ENCODE measurements at regions not wholly inside any gene's neighbourhood (a gene's known extent, or its start where the extent isn't known, plus 50 kb on each side); places are given as distances from the start of the nearest gene placed in this dataset.

DNA sequence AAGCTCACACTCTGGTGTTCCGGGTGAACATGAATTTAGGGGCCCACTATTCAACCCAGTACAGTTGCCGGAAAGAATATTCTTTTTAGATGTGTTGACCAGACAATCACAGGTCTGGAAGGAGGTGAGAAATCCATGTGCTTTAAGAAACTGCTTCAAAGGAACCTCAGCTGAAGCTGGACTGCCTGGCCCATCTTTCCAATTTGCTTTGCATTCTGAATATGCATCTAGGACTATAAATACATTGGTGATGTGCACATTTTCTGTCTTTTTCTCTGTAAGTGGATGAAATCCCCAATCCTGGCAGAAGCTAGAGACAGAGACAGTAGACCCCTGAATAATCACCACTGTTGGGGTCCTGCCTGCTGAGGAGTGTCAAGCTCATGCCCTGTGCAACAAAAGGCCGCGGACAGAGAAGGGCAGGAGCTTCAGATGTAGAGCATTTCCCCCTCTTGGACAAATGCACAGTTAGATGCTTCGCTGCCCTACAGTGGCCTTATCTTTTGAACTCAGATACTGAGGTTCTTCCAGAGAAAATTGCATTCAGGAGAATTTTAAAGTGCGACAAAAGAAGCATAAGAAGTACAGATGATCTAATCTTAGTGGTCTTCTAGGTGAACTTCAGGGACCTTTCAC, 368.3 kb downstream of the SFMBT2 start:
- Histone ChIP-seq H4K20me1 (replicated peaks; ENCODE audit: control insufficient read depth, extremely low read depth, insufficient read depth, low read length) (no peaks in the 10 kb centered on the region), H3K79me2 (ENCODE audit: control insufficient read depth, insufficient read depth, low read length) (no peaks in the 10 kb centered on the region), H3K9me3 (replicated peaks; ENCODE audit: control insufficient read depth, insufficient read depth, low read length) (no peaks in the 10 kb centered on the region), H2AFZ (ENCODE audit: low read depth, low read length) (no peak overlapping the region), H3K9ac (replicated peaks; ENCODE audit: extremely low read depth, insufficient read depth, low read length) (no peak overlapping the region), H3K9me1 (replicated peaks; ENCODE audit: control insufficient read depth, extremely low read depth, insufficient read depth, low read length) (no peaks in the 10 kb centered on the region), H3K27ac (ENCODE audit: insufficient read depth, low read depth, low read length) (no peak overlapping the region), H3K4me1 (ENCODE audit: control insufficient read depth, extremely low read depth, insufficient read depth, low read length) (no peaks in the 10 kb centered on the region), H3K4me2 (ENCODE audit: insufficient read depth, low read length) (no peak overlapping the region), H3K36me3 (ENCODE audit: control insufficient read depth in 2 of 2, extremely low read depth in 1 of 2, insufficient read depth in 2 of 2, low read length in 2 of 2) (no peaks in the 10 kb centered on the region), H3K27me3 (ENCODE audit: control insufficient read depth in 2 of 2, insufficient read depth in 2 of 2, low read length in 2 of 2) (no peaks in the 10 kb centered on the region), H3K4me3 (replicated peaks in 1 of 3; ENCODE audit: insufficient read depth in 1 of 3, low read depth in 1 of 3, low read length in 3 of 3) (no peak overlapping the region)
- dilution Hi-C loops (cut with MboI; ENCODE audit: extremely low pct_ligation_motif_present, low sequenced_read_pairs) = no loop called here
- intact Hi-C loops (cut with micrococcal nuclease) = no loop called here
- TF ChIP-seq GATA2 (IDR thresholded peaks at IDR 0.05; ENCODE audit: insufficient read depth, insufficient read length, low read depth, low read length) = no peak
- CTCF ChIA-PET = no interaction called here
- DNase-seq (ENCODE audit: low read depth, low spot score) (no peak), FAIRE-seq (no peak)
- POLR2A ChIA-PET = no interaction called here
- no TSS peak for BruUV-seq (replicated peaks)

DNA sequence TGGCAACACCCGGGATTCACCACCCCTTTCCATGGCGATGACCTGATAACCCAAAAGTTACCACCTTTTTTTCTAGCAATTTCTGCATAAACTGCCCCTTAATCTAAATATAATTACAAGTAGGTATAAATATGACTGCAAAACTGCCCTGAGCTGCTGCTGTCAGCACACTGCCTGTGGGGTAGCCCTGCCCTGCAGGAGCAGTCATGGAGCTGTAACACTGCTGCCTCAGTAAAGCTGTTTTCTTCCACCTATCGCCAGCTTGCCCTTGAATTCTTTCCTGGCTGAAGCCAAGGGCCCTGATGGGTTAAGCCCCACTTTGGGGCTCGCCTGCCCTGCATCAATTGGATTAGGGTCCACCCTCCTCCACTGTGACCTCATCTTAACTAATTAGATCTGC, 368.8 kb downstream of the SFMBT2 start:
- CTCF ChIA-PET = no interaction called here
- POLR2A ChIA-PET = no interaction called here
- H2AFZ ChIP-seq (ENCODE audit: low read depth, low read length) = no peak overlapping the region
- TF ChIP-seq EZH2 (IDR thresholded peaks at IDR 0.05; ENCODE audit: borderline replicate concordance, low read depth, low read length, severe bottlenecking) (no peak), MYC (IDR thresholded peaks at IDR 0.05; ENCODE audit: low read depth, low read length) (no peak), FOS (IDR thresholded peaks at IDR 0.05; ENCODE audit: borderline replicate concordance, insufficient read depth, low read length) (no peak), GATA2 (IDR thresholded peaks at IDR 0.05; ENCODE audit: insufficient read depth, insufficient read length, low read depth, low read length) (no peak), POLR2AphosphoS5 (IDR thresholded peaks at IDR 0.05; ENCODE audit: insufficient read depth, low read depth, low read length) (no peak), POLR2A (IDR thresholded peaks at IDR 0.05; ENCODE audit: low read depth, low read length) (no peak), JUN (IDR thresholded peaks at IDR 0.05; ENCODE audit: borderline replicate concordance, insufficient read depth, insufficient read length, low read depth) (no peak)
- TF ChIP-seq, protein P1, sequence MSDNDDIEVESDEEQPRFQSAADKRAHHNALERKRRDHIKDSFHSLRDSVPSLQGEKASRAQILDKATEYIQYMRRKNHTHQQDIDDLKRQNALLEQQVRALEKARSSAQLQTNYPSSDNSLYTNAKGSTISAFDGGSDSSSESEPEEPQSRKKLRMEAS (IDR thresholded peaks at IDR 0.05; ENCODE audit: insufficient read depth, insufficient read length) = no peak
- TF ChIP-seq, protein P2, sequence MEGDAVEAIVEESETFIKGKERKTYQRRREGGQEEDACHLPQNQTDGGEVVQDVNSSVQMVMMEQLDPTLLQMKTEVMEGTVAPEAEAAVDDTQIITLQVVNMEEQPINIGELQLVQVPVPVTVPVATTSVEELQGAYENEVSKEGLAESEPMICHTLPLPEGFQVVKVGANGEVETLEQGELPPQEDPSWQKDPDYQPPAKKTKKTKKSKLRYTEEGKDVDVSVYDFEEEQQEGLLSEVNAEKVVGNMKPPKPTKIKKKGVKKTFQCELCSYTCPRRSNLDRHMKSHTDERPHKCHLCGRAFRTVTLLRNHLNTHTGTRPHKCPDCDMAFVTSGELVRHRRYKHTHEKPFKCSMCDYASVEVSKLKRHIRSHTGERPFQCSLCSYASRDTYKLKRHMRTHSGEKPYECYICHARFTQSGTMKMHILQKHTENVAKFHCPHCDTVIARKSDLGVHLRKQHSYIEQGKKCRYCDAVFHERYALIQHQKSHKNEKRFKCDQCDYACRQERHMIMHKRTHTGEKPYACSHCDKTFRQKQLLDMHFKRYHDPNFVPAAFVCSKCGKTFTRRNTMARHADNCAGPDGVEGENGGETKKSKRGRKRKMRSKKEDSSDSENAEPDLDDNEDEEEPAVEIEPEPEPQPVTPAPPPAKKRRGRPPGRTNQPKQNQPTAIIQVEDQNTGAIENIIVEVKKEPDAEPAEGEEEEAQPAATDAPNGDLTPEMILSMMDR (IDR thresholded peaks at IDR 0.05; ENCODE audit: extremely low read depth in 1 of 2, insufficient read depth in 1 of 2, low read depth in 1 of 2, low read length in 2 of 2) = no peak
- no peak overlapping the region for H3K27ac ChIP-seq (ENCODE audit: insufficient read depth, low read depth, low read length)
- no peak overlapping the region for H3K4me3 ChIP-seq (replicated peaks in 1 of 3; ENCODE audit: insufficient read depth in 1 of 3, low read depth in 1 of 3, low read length in 3 of 3)
- BruUV-seq (replicated peaks) = no TSS peak
- H3K9me1 ChIP-seq (replicated peaks; ENCODE audit: control insufficient read depth, extremely low read depth, insufficient read depth, low read length) = no peaks in the 10 kb centered on the region
- dilution Hi-C loops (cut with MboI; ENCODE audit: extremely low pct_ligation_motif_present, low sequenced_read_pairs) (no loop called here), intact Hi-C loops (cut with micrococcal nuclease) (no loop called here)
- FAIRE-seq (no peak), DNase-seq (ENCODE audit: low read depth, low spot score) (no peak)
- no peaks in the 10 kb centered on the region for H3K36me3 ChIP-seq (ENCODE audit: control insufficient read depth in 2 of 2, extremely low read depth in 1 of 2, insufficient read depth in 2 of 2, low read length in 2 of 2)
- no peak overlapping the region for H3K4me2 ChIP-seq (ENCODE audit: insufficient read depth, low read length)
- no peaks in the 10 kb centered on the region for H3K79me2 ChIP-seq (ENCODE audit: control insufficient read depth, insufficient read depth, low read length)
- no peak overlapping the region for H3K9ac ChIP-seq (replicated peaks; ENCODE audit: extremely low read depth, insufficient read depth, low read length)
- no peaks in the 10 kb centered on the region for H3K4me1 ChIP-seq (ENCODE audit: control insufficient read depth, extremely low read depth, insufficient read depth, low read length)
- H4K20me1 ChIP-seq (replicated peaks; ENCODE audit: control insufficient read depth, extremely low read depth, insufficient read depth, low read length) = no peaks in the 10 kb centered on the region
- no peaks in the 10 kb centered on the region for H3K27me3 ChIP-seq (ENCODE audit: control insufficient read depth in 2 of 2, insufficient read depth in 2 of 2, low read length in 2 of 2)
- H3K9me3 ChIP-seq (replicated peaks; ENCODE audit: control insufficient read depth, insufficient read depth, low read length) = no peaks in the 10 kb centered on the region
